ENCODE measurements at regions not wholly inside any gene's neighbourhood (a gene's known extent, or its start where the extent isn't known, plus 50 kb on each side); places are given as distances from the start of the nearest gene placed in this dataset.

DNA sequence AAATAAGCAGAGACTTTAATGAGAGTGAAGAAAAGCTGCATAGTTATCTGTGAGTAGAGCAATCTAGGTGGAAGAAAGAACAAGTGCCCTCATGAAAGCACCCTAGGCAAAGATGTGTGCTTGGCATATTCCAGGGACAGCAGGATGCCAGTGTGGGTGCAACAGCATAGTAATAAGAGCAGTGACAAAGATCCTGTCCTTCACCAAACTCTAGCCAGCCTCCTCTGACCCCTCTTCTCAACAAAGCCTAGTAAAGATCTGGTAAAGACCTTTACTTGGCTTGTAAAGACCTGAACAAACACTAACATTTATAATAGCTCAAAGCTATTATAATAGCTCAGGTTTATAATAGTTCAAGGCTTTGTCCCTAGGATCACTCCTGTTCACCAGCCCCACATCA is 735.4 kb downstream of the PCDH7 start:
- ATAC-seq = peak; percentile 26; the same call in 1 of the 2 replicates
- H3K27ac ChIP-seq (ENCODE audit: low read length) = no peak overlapping the region
- in situ Hi-C loops (cut with HindIII; ENCODE audit: low pct_unique_long_range_greater_than_20kb, low sequenced_read_pairs) = no loop called here
- TF ChIP-seq, protein P1, sequence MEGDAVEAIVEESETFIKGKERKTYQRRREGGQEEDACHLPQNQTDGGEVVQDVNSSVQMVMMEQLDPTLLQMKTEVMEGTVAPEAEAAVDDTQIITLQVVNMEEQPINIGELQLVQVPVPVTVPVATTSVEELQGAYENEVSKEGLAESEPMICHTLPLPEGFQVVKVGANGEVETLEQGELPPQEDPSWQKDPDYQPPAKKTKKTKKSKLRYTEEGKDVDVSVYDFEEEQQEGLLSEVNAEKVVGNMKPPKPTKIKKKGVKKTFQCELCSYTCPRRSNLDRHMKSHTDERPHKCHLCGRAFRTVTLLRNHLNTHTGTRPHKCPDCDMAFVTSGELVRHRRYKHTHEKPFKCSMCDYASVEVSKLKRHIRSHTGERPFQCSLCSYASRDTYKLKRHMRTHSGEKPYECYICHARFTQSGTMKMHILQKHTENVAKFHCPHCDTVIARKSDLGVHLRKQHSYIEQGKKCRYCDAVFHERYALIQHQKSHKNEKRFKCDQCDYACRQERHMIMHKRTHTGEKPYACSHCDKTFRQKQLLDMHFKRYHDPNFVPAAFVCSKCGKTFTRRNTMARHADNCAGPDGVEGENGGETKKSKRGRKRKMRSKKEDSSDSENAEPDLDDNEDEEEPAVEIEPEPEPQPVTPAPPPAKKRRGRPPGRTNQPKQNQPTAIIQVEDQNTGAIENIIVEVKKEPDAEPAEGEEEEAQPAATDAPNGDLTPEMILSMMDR (IDR thresholded peaks at IDR 0.05) = no peak
- TF ChIP-seq TCF7L2 (IDR thresholded peaks at IDR 0.05; ENCODE audit: low read depth, low read length) = peak; percentile 89
- POLR2A ChIA-PET = no interaction called here
- intact Hi-C loops (cut with micrococcal nuclease; ENCODE audit: unreplicated experiment) = no loop called here
- H3K27me3 ChIP-seq (ENCODE audit: control insufficient read depth, insufficient read depth, low read length) = no peaks in the 10 kb centered on the region
- H3K4me1 ChIP-seq (ENCODE audit: control insufficient read depth, insufficient read depth, low read length) = no peaks in the 10 kb centered on the region; the same call in 1 of the 2 replicates
- no peak for DNase-seq (ENCODE audit: low read depth, low spot score)
- no peaks in the 10 kb centered on the region for H3K9me3 ChIP-seq (ENCODE audit: control insufficient read depth, insufficient read depth, low read depth, low read length)
- H3K36me3 ChIP-seq (ENCODE audit: control insufficient read depth, insufficient read depth, low read length) = no peaks in the 10 kb centered on the region
- CTCF ChIA-PET = no interaction called here
- H3K4me3 ChIP-seq (ENCODE audit: low read depth in 2 of 2, low read length in 2 of 2) = no peak overlapping the region
- no TSS peak for BruUV-seq (replicated peaks)

DNA sequence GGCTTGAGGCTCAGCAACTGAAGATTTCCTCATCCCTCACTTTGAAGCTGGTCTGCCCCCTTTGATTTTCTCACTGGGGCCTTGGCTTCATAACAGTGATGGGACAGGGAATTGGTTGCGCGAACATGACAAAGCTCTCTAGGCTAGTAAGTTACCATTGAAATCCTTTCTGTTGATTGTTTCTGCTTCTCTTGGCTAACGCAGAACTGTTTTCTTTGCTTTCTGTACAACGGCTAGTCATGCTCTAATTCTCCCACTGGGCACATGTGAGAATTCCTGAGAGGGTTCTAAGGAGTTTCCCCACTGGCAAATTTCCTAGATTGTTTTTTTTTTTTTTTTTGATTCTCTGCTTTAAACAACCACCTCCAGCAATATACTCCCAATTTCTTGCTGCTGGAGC is 738.6 kb downstream of the PCDH7 start:
- DNase-seq (ENCODE audit: low read depth, low spot score) (no peak), ATAC-seq (no peak)
- intact Hi-C loops (cut with micrococcal nuclease; ENCODE audit: unreplicated experiment) (no loop called here), in situ Hi-C loops (cut with HindIII; ENCODE audit: low pct_unique_long_range_greater_than_20kb, low sequenced_read_pairs) (no loop called here)
- H3K4me3 ChIP-seq (ENCODE audit: low read depth in 2 of 2, low read length in 2 of 2) = no peak overlapping the region
- TF ChIP-seq, protein P1 (IDR thresholded peaks at IDR 0.05) = no peak
- TF ChIP-seq POLR2AphosphoS5 (IDR thresholded peaks at IDR 0.05; ENCODE audit: low read depth, low read length) = no peak
- no peak for TF ChIP-seq SIN3A (IDR thresholded peaks at IDR 0.05; ENCODE audit: borderline replicate concordance, insufficient read depth, low read depth, low read length)
- TF ChIP-seq TCF7L2 (IDR thresholded peaks at IDR 0.05; ENCODE audit: low read depth, low read length) = no peak
- TF ChIP-seq, protein P2, sequence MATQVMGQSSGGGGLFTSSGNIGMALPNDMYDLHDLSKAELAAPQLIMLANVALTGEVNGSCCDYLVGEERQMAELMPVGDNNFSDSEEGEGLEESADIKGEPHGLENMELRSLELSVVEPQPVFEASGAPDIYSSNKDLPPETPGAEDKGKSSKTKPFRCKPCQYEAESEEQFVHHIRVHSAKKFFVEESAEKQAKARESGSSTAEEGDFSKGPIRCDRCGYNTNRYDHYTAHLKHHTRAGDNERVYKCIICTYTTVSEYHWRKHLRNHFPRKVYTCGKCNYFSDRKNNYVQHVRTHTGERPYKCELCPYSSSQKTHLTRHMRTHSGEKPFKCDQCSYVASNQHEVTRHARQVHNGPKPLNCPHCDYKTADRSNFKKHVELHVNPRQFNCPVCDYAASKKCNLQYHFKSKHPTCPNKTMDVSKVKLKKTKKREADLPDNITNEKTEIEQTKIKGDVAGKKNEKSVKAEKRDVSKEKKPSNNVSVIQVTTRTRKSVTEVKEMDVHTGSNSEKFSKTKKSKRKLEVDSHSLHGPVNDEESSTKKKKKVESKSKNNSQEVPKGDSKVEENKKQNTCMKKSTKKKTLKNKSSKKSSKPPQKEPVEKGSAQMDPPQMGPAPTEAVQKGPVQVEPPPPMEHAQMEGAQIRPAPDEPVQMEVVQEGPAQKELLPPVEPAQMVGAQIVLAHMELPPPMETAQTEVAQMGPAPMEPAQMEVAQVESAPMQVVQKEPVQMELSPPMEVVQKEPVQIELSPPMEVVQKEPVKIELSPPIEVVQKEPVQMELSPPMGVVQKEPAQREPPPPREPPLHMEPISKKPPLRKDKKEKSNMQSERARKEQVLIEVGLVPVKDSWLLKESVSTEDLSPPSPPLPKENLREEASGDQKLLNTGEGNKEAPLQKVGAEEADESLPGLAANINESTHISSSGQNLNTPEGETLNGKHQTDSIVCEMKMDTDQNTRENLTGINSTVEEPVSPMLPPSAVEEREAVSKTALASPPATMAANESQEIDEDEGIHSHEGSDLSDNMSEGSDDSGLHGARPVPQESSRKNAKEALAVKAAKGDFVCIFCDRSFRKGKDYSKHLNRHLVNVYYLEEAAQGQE (IDR thresholded peaks at IDR 0.05; ENCODE audit: insufficient read depth in 1 of 2, low read depth in 2 of 2, low read length in 1 of 2) = no peak
- BruUV-seq (replicated peaks) = no TSS peak
- ChIA-PET CTCF (no interaction called here), POLR2A (no interaction called here)
- H3K27me3 ChIP-seq (ENCODE audit: control insufficient read depth, insufficient read depth, low read length) = no peaks in the 10 kb centered on the region
- H3K36me3 ChIP-seq (ENCODE audit: control insufficient read depth, insufficient read depth, low read length) = no peaks in the 10 kb centered on the region
- no peak overlapping the region for H3K27ac ChIP-seq (ENCODE audit: low read length)
- H3K9me3 ChIP-seq (ENCODE audit: control insufficient read depth, insufficient read depth, low read depth, low read length) = no peaks in the 10 kb centered on the region
- H3K4me1 ChIP-seq (ENCODE audit: control insufficient read depth, insufficient read depth, low read length) = no peaks in the 10 kb centered on the region; the same call in 1 of the 2 replicates

DNA sequence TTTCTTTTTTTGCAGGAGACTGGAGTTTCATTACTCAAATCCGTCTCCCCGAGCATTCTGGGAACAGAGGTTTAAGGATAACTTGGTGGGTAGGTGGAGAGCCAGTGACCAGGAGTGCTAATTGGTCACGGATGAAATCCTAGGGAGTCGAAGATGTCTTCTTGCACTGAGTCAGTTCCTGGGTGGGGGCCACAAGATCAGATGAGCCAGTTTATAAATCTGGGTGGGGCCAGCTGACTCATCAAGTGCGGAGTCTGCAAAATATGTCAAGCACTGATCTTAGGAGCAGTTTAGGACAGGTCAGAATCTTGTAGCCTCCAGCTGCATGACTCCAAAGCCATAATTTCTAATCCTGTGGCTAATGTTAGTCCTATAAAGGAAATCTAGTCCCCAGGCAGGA is 741.3 kb downstream of the PCDH7 start:
- no peak for ATAC-seq
- Histone ChIP-seq H3K4me1 (ENCODE audit: control insufficient read depth, insufficient read depth, low read length) (no peaks in the 10 kb centered on the region; the same call in 1 of the 2 replicates), H3K27ac (ENCODE audit: low read length) (no peak overlapping the region), H3K4me3 (ENCODE audit: low read depth in 2 of 2, low read length in 2 of 2) (no peak overlapping the region), H3K27me3 (ENCODE audit: control insufficient read depth, insufficient read depth, low read length) (no peaks in the 10 kb centered on the region), H3K36me3 (ENCODE audit: control insufficient read depth, insufficient read depth, low read length) (no peaks in the 10 kb centered on the region), H3K9me3 (ENCODE audit: control insufficient read depth, insufficient read depth, low read depth, low read length) (no peaks in the 10 kb centered on the region)
- POLR2A ChIA-PET = no interaction called here
- DNase-seq (ENCODE audit: low read depth, low spot score) = no peak
- TF ChIP-seq POLR2AphosphoS5 (IDR thresholded peaks at IDR 0.05; ENCODE audit: low read depth, low read length) = no peak
- TF ChIP-seq SIN3A (IDR thresholded peaks at IDR 0.05; ENCODE audit: borderline replicate concordance, insufficient read depth, low read depth, low read length) = no peak
- TF ChIP-seq, protein P1 (IDR thresholded peaks at IDR 0.05) = no peak
- TF ChIP-seq TCF7L2 (IDR thresholded peaks at IDR 0.05; ENCODE audit: low read depth, low read length) = no peak
- TF ChIP-seq, protein P2 (IDR thresholded peaks at IDR 0.05; ENCODE audit: insufficient read depth in 1 of 2, low read depth in 2 of 2, low read length in 1 of 2) = no peak
- intact Hi-C loops (cut with micrococcal nuclease; ENCODE audit: unreplicated experiment) = no loop called here
- CTCF ChIA-PET = no interaction called here
- in situ Hi-C loops (cut with HindIII; ENCODE audit: low pct_unique_long_range_greater_than_20kb, low sequenced_read_pairs) = no loop called here
- no TSS peak for BruUV-seq (replicated peaks)

Data from Panc1 (cell line).